ENCODE measurements at regions not wholly inside any gene's neighbourhood (a gene's known extent, or its start where the extent isn't known, plus 50 kb on each side); places are given as distances from the start of the nearest gene placed in this dataset.
"Not testable (repeated sequence)": the region's sequence is repeated elsewhere in the genome, so short reads cannot be mapped to it uniquely, and the experiment has no call there.

- DNase-seq (ENCODE audit: low read depth), result no peak
Observed at GRCh38 chr3:72176537-72177041, 391.6 kb upstream of the PROK2 start.

DNA sequence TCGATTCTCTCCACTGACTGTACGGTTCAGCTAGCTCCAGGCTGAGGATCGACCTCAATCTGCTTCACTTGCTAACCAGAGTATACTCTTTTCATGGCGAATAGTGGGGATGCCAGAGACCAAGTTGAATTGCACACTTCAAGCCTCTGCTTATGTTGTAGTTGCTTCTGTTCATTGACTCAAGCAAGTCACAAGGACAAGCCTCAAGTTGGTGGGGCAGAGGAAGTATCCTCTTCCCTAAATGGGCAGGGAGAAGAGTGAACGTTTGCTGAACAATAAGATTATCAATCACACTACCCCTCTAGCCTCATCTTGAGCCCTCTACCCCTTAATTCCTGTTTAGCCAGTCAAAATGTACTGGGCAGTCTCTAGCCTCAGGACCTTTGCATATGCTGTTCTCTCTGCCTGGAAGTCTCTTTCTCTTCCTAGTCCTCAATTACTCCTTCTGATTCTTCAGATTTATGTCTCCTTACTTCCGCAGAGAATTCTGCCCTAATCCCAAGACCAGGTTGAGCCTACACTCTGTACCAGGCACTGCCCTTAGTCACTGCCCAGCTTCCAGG is 390.4 kb upstream of the PROK2 start:
- DNase-seq (ENCODE audit: low read depth), result no peak

GRCh38 chr3:72174890-72175289 is 389.9 kb upstream of the PROK2 start:
- no peak for DNase-seq (ENCODE audit: low read depth)

GRCh38 chr3:72174040-72174439 is 389.1 kb upstream of the PROK2 start:
- DNase-seq (ENCODE audit: low read depth), result no peak

- no peak for DNase-seq (ENCODE audit: low read depth)
Observed at GRCh38 chr3:72171946-72172345, 387.0 kb upstream of the PROK2 start.

DNA sequence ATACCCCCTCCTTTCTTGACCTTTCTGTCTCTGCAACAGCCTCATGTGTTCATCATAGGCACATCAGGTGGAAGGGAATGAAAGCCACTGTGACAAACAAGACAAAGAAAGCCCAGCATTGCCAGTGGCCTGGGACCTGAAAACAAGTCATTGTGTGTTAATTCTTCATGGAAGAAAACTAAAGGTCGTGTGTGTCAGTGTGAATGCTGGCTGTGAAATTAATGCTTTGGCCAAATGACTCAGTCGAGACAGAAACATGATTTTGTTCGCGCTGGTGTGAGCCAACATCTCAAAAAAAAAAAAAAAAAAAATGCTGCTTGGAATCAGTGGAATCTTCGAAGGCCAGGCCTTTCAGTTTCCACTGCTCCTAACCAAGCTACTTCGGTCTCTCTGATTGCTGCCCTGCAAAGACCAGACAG is 386.5 kb upstream of the PROK2 start:
- DNase-seq (ENCODE audit: low read depth), result no peak

DNA sequence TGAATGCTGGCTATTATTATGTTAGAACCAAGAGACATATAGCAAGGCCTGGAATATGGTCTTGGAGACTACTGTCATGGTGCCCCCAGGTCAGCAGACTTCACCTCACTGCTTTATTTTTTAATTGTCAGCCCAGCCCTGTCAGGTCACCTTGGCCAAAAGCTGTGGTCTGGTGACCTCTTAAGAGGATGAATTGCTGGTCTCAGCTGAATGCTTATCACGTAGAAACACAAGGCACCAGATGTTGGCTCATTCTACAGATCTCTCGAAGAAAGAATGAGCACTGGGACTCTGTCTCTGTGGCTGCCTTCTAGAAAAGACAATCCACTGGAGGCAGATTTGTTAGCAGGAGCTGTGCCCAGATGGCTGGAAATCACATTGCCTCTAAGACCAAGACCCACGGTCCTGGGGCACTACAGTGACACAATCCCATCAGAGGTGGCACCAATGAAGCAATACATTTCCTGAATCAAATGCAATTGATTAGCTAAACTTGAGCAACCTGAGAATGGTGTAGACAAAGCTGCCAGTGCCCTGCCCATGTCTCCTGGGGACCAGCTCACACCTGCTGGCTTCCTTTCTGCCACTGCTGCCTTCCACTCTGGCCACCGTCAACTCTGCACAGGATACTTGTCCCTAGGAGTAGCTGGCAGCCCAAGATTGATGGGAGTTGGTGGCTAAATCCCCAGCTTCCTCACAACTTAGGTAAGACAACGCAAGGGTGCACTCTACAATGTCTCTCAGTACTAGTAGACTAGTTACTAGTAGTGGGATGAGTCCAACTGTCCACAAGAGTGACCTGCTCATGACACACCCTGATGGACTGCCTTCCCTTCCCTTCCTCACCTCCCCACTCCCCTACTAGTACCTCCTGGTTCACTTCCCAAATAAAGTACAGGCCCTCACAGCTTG is 384.9 kb upstream of the PROK2 start:
- no peak for DNase-seq (ENCODE audit: low read depth)

GRCh38 chr3:72169120-72169519 is 384.2 kb upstream of the PROK2 start:
- DNase-seq (ENCODE audit: low read depth), result no peak

GRCh38 chr3:72165808-72166207 is 380.9 kb upstream of the PROK2 start:
- no peak for DNase-seq (ENCODE audit: low read depth)

- DNase-seq (ENCODE audit: low read depth), result no peak
Observed at GRCh38 chr3:72165317-72165716, 380.4 kb upstream of the PROK2 start.

GRCh38 chr3:72164635-72164978 is 379.7 kb upstream of the PROK2 start:
- DNase-seq (ENCODE audit: low read depth), result no peak

DNA sequence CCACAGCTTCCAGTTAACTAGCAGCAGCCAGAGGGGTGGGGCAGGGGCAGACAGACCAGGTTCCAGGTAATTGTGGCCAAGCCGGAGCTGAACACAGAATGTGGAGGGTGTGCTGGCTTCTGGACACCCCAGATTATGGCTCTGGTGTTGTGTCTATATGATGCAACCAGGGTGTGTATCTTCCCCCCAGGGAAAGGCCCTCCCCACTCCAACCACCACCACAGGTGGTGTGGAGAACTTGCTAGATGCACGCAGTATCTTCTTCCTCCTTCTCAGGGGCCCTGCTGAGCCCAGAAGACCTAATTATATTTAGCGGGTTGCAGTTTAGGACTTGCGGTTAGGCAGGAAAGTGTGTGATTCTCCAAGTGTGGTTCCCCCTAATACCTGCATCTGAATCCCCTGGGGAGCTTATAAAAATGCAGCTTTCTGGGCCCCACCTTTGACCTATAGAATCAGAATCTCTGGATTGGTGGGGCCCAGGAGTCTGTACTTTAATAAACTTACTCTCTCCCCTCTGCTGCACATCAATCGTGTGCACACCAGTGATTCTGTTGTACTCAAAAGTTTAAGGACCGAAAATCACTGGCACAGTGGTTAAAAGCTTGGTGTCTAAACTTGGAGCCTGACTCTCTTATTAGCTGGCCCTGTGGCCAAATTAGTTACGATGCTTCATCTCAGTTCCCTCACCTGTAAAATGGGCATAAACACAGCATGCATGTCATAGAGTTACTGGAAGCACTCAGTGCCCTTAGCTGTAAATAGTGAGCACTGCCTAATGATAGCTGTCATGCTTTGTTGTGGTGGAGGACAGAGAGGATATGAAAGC is 379.1 kb upstream of the PROK2 start:
- no peak for DNase-seq (ENCODE audit: low read depth)

GRCh38 chr3:72162649-72163184 is 377.8 kb upstream of the PROK2 start:
- no peak for DNase-seq (ENCODE audit: low read depth)

GRCh38 chr3:72161881-72162595 is 377.1 kb upstream of the PROK2 start:
- no peak for DNase-seq (ENCODE audit: low read depth)

DNA sequence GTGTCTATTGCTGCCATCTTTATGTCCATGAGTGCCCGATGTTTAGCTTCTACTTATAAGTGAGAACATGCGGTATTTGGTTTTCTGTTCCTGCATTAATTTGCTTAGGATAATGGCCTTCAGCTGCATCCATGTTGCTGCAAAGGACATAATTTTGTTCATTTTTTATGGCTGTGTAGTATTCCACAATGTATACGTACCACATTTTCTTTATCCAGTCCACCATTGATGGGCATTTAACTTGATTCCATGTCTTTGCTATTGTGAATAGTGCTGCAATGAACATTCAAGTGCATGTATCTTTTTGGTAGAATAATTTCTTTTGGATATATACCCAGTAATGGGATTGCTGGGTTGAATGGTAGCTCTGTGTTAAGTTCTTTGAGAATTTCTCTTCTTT is 376.3 kb upstream of the PROK2 start:
- not testable (repeated sequence) for DNase-seq (ENCODE audit: low read depth)

DNA sequence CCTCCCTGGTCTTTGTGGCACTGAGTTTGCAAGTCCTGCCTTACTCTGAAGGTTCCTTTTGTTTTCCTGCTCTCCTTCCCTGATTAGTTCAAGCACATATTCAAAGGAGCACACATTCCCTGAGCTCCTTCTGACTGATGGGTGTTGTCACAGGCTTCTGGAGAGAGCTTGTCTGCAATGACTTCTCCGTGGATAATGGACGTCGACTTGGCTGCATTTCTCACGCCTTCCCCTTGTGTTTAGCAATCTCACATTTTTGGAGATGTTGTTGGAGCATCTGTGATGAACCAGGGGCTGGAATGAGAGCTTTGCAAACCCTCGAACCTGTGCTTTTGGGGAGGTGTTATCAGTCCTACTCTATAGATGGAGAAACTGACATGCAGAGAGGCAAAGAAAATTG is 375.4 kb upstream of the PROK2 start:
- DNase-seq (ENCODE audit: low read depth), result no peak

DNA sequence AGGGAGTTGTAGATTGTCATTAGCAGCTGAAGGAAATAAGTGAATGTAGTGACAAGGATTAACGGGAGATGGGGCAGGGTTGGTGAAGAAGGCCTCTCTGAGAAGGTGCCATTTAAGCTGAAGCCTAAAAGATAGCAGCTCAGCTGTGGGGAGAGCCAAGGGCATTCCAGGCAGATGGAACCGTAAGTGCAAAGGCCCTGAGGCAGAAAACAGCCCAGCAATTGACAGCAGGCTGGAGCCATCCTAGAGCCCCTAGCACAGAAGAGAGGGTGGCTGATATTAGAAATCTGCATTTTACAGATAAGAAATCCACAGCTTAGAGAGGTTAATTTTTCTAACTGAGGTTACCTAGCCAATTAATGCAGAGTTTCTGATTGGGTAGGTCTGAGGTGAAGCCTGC is 374.5 kb upstream of the PROK2 start:
- no peak for DNase-seq (ENCODE audit: low read depth)

DNA sequence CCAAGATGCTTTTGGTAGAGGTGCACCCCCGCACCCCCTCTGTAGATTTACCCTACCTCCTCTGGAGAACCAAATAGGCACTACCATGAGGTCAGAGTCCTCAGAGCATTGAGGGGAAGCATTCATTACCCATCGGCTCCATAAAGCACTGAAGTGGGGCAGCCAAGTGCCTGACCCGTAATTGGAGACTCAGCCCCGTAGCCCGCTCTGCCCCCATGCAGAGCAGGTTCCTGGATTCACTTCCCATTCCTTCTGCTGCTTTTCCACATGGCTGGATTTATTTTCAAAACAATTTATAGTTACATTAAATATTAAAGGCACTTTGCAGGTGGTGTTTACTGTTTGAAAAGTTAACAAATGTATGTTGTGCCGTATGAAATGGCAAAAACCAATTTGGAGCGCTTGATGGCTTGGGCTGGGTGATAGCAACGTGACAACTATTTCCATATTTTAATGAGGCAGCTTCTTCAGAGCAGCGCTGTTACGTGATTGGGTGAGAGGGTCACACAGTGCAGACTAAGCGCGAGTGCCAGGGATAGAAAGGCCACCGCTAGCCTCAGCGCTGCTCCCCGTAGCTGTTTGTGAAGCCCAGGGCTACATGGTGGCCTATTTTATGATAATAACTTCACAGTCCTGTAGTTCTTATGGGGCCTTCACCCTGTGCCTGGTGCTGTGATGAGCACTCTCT is 373.8 kb upstream of the PROK2 start:
- no peak for DNase-seq (ENCODE audit: low read depth)

- DNase-seq (ENCODE audit: low read depth), result no peak
Observed at GRCh38 chr3:72157748-72158638, 373.0 kb upstream of the PROK2 start.

DNA sequence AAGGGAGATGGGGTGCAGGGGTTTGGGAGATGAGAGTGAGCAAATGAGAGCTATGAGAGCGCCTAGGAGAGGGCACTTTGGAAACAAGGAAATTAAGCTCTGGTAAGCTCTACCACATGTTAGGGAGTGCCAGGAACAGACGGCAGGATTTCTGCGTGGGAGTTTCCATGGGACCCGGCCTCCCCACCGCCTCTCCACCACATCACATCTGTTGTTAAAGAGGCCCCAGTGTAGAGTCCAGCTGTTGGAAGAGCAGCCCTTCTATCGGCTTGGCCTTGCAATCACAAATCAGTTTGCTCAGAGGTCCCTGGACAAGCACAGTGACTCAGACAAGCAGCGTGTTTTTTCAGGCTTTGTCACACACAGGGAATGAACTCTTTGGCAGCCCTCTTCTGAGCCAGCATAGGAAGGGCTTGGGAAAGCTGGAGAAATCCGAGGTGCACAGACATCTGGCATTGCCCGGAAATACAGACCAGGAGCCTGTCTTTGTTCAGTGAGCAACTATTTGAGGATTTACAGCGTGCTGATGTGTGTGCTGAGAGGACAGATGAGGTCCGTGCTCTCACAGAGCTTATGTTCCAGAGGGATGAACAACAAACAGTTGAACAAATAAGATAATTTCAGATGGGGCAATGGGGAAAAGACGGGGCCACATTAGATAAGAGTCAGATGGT is 370.6 kb upstream of the PROK2 start:
- no peak for DNase-seq (ENCODE audit: low read depth)

Measured in stimulated activated CD8-positive, alpha-beta memory T cell treated with anti-CD3 and anti-CD28 coated beads, Interleukin-15, amount 100 ng/mL, for 24 hours (primary cell).